Stimulated activated CD8-positive, alpha-beta memory T cell treated with anti-CD3 and anti-CD28 coated beads, Interleukin-2, amount 100 ng/mL, for 48 hours (primary cell): ENCODE measurements at regions not wholly inside any gene's neighbourhood (a gene's known extent, or its start where the extent isn't known, plus 50 kb on each side); places are given as distances from the start of the nearest gene placed in this dataset.

Source experiments
- DNase-seq, 2 donors: peaks; one replicate each; pipeline ENCODE4 v3.0.0-alpha.2; 2020; ENCODE audit warnings: low read depth in 2 of 2

DNA sequence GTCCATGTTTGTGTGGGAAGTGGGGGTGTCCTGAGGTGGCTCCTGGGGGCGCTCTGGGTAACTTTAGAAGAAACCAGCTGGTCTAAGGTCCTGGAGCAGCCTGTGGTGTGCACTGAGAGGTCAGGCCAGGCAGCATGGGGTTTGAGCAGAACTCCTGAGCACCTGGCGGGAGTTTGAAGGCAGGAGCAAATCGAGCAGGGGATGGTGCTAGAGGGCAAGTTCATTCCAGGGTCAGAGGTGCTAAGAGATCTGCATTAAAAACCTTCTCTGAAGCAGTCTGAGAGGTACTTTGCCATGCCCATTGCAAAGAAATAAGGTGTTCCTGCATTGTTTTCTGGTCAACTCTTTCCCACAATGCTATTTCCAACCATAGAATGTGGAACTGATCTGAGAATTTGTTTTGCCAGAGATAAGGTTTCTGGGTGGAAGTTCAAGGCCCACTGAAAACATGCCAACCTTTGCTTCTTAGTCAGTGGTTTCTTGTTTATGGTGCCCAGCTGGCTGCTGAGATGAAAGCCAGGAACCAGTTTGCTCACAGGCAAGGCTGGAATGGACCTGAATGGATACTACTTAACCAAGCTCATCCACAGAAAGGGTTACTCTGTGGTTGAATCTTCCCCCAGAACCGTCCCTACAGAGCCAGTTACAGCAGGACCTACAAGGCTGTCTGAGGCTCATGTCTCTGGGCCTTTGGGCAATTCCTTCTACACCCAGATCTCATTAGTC lies 136.3 kb upstream of the TMEM72 start:
- DNase-seq: no peak

DNA sequence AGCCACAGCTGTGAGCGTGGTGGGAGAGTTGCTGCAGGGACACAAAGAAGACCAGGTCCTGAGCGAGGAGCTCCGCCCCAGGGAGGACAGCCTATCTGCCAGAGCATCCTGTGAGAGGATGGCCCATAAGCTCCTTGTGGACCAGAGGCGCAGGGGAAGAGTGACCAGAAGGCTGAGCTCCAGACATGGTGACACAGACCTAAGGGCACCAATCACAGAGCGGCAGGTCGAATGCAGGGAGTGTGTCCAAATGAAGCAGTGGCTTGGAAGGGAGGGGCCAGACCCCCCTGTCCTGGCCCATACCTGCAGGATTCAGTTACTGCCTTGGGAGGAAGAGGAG lies 135.8 kb upstream of the TMEM72 start:
- no peak for DNase-seq

DNA sequence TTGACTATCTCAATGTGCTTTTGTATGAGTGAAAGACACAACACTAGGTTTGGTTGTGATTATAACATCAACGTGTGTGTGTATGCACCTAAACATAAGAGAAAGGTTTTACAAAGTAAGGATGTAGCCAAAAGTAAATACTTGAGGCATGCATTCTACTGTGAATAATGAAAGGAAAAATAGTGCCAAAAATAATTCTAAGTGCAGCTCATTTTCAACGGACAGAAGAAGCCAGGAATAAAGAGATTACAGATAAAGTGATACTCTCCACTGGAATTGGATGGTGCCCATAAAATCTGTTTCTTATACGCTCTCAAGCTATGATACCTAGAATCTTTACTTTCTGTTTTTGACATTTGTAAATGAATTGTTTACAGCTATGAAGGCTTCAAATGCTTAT lies 135.0 kb upstream of the TMEM72 start:
- DNase-seq: no peak

DNA sequence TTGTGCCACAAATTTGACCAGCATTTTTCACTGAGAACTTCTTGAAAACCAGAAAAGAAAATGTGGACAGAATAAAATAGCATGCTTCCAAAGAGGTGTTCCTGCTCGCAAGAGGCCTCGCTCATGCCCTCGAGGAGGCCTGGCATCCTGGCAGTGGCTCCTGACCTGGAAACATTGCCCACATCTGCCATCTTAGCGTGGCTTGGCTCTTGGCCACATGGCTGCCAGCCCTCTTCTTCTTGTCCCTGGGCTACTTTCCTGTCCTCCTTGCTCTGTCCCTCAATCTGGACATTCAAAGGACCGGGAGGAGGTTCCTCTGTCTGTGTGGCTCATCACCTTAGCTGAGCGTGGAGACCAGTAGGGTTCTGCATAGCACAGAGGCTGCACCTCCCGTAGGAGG lies 131.6 kb upstream of the TMEM72 start:
- no peak for DNase-seq

DNA sequence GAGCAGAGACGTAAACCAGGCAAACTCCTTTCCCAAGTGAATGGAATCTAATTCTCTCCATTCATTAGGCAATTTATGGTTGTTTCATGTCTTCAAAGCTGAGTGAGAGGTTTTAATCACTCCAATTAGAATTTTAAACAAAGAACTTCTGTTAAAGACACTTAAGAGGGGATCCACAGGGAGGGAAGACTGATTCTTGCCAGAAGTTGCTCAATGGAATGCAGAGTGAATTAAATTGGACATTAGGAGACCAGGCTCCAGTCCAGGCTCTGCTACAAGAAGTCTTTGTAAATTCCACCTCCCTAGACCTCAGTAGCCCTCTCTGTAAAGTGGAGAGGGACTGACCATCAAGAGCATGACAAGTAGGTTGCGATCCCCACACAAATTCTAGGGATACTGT lies 130.7 kb upstream of the TMEM72 start:
- DNase-seq: no peak

DNA sequence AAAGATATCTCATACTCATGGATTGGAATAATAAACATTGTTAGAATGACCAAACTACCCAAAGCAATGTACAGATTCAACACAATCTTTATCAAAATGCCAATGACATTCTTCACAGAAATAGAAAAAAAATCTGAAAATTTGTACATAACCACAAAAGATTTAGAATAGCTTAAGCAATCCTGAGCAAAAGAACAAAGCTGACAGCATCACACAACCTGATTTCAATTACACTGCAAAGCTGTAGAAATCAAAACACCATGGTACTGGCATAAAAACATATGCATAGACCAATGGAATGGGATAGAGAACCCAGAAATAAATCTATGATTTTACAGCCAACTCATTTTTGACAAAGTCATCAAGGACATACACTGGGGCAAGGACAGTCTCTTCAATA lies 130.0 kb upstream of the TMEM72 start:
- no peak for DNase-seq

DNA sequence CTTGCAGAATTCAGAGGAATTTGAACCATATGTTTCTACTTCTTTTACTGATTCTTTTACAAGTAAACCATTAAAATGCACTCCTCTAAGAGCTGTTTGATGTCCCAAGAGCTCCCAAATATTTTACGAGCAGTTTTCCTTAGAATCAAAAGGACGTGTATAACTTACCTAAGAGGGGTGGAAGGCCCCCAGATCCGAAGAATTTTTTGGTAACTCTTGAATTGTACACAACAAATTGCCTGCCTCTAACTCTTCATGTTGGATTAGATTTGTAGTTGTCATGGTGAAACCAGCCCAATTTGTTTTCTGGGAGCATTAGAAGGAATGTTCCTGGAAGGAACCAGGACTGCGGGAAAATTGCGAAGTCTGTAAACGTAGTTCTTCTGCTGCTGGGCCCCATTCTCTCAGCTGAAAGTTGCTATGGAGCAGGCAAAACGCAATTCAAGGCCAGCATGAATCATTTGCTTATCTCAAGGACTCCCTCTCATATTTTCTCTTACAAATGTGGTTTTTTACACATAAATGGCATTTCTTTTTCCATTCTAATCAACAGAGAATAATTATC lies 124.8 kb upstream of the TMEM72 start:
- no peak for DNase-seq

DNA sequence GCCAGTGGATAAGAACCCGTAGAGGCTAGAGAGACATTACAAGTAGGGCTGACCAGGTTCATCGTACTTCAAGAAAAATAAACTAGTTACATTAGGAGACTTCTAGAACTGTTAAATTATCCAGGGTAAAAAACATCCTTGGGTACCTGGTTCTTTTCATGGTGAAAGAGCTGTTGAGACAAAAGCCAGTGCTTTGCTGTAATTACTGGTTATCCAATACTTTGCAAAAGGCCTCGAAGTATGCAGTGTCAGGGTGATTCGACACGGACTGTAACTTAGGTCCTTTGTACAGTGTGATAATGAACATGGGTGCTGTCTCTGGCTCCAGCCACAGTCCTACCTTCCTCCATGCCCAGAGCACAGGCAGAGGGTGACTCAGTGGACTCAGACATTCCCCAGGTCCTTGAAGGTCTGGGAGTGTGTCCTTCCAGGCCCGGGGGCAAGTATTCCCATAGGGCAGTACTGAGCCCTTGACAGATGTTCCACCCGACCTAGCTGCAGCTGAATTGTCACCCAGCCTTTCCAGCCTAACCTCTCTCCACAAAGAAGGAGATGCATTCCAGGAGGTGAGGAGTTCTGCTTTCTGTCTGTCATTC lies 123.6 kb upstream of the TMEM72 start:
- DNase-seq: no peak

DNA sequence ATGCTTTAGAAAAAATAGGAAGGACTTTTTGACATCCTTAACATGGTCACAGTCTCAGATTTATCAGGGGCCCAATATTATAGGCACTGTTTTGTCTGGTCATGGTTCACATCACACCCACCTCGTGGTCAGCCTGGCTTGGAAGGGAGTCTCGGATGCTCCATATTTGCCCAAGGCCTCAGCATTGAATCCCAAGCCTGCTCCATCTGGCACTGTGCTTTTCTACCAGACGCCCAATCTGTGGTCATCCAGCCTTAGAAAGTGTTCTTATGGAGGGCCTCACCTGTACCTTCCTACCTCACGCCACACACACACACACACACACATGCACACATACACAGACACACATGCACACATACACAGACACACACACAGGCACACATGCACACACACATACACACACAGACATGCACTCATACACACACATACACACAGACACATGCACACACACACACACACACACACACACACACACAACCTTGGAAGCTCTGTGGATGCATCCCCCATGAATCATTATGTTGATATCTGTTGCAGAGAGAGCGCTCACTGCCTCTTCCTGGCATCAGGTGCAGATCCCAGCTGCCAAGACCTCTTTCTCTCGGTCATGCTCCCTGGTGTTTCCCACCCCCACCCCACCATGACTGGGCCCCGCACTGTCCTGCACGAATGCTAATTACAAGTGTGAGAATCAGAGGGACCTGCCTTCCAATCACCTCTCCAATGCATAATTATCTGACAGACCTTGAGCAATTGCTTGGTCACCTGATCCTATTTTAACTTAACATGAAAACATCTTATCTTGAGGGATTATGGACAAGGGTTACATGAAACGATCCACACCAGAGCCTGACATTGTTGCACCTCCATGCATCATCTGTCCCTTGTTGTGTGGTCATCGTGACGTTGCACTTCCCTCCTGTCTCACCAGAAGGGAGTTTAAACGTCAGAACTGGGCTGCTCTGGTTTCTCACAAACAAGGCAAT lies 122.7 kb upstream of the TMEM72 start:
- no peak for DNase-seq

DNA sequence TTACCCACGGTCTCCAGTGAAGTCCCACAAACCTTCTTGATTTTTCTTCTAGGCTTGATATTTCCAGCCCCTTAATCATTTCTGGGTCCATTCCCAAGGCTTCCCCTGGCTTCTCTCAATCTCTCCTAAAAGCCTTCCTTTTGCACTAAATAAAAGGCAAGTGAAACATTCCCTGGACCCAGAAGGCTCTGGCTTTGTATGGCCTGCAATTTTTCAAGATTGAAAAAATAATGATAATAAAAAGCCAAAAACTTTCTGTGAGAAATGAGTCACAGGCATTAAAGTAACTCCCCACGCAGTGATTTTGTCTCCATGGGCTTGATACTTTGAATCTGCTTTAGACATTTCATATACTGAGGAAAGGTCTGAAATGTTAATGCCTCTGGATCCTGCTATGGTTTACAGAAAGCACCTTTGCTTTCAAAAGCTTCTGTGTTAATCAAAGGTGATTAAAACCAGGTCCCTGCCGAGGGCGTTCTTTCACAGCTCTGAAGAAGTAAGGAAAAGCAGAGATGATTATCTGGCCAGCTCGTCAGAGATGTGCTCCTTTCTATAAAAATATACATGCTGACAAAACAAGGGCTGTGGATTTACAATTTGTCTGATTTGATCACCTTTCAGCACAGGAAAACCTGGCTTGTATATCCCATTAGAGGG lies 118.9 kb upstream of the TMEM72 start:
- no peak for DNase-seq

DNA sequence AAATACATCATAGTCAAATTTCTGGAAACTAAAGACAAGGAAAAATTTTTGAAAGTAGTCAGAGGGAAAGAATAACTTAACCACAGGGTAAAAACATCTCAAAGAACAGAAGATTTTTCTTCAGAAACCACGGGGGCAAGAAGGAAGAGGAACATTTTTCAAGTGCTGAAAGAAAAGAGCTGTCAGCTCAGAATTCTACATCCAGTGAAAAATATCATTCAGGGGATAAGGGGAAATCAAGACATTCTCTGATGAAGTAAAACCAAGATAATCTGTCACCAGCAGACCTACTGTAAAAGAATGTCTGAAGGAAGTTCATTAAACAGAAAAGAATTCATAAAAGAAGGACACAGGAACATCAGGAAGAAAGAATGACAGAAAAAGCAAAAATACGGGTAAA lies 111.2 kb upstream of the TMEM72 start:
- DNase-seq: no peak

DNA sequence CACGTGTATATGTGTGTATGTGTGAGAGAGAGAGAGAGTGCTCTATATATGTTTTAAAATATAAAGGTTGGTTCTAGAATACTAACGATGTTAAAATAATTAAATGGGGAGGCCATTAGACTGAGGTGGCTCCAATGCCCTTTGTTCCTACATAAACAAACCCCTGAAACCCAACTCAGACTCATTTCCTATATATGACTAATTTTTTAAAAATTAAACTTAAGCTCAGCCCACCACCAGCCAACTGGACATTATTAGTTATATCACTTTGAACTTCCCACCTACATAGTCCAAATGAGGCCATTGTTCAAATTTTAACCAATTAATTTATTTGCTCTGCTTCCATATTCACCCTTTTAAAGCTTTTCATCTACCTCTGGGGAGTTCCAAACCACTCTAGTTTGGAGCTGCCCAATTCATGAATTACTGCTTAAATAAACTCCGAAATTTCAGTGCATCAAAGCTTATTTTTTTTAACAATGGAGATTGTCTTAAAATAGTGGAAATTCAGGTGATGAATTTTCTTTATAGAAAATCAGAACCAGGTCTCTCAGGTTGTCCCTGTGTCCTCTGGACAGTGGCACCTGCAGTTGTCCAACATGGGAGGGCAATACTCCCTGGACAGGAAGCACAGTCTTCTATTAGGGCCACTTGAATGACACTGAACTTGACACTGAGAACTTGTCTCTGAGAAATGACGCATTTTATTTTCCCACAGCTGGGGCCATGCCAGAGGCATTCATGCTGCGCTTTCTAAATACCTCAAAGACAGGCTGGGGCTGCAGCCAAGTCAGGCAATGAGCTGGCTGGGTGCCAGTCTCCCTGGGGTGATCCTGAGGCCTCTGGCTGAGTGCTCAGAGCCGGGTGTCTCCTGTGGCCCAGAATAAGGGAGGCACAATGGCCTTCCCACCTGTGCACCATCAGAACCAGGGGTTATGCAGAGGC lies 109.5 kb upstream of the TMEM72 start:
- DNase-seq: no peak

DNA sequence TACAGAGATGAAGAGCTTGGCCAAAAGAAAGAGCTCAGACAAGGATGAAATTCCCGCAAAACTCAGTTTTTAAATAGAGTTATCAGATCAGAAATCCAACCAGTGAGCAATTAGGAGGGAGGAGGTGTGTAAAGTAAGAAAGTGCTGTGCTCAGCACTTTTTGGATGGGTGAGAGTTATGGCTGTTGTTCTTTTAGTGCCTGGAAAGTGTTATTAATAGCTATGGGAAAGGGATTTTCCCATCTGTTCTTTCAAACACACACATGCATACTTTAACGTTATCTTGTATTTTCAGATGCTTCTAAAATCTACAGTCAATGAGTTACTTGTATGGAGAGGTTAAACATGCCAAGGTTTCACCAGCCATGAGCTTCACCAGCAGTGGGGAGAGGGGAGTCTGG lies 107.3 kb upstream of the TMEM72 start:
- DNase-seq: no peak

DNA sequence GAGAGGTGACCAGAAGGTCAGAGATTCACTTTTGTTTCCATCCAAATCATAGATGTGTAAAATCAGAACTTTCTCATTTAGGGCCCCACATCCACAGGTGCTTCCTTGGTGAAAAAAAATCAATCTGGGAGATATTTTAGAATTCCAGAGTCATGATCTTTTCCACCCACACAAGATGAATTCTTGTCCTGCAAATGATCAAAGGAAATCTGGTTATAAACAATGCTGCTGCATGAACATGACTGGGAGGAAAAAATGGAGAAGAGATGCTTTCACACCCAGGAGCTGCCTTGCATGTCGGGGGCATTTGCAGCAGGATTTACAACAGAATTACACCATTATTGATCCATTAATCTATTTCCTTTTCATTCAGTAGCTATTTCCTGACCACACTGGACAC lies 106.5 kb upstream of the TMEM72 start:
- no peak for DNase-seq

DNA sequence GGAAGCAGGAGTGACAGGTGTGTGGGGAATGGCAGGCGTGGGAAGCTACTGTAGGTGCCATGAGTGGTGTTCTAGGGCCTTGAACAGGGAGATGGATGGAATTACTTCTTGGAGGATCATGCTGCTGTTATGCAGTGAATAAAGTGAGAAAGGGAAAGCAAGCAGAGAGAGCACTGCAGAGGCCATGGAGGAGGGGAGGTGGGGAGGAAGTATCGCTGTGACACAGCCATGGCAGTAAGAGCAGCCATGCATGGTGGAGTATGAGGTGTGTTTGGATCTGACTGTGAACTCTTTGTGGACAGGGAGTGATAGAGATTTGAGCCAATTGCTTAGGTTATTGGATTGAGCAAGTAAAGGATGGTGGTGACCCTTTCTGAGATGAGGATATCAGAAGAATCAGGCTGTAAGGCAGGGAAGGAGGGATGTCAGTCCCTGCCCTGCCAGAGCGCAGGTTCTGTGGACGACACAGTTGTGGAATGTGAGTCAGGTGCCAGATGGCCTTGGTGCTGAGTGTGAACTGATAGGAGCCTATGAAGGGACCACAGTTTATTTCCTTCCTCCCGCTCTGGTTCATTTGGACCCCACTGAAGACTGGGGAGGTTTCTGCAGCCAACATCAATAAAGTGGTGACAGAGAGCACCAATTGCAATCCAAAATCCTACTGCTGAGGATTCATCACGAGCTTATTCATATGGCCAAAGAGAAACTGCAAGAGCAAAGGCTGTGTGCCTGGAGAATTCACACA lies 105.5 kb upstream of the TMEM72 start:
- no peak for DNase-seq

DNA sequence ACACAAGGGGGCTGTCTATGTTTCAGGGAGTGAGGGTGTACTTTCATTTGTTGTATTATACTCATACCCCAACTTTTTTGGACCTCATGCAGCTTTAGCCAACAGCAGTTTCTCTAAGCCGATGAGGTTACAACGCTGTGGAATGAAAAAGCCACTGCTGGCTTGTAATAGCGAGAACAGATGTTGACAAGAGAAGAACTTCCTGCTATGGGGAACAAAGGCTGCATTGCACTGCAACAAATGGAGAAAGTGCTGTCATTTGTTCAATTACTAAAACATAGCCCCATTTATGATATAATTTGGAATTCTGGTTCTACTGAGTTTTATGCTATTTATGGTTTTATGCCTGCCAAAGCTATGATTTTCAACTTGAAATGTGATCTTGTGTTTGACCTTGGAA lies 104.2 kb upstream of the TMEM72 start:
- no peak for DNase-seq

DNA sequence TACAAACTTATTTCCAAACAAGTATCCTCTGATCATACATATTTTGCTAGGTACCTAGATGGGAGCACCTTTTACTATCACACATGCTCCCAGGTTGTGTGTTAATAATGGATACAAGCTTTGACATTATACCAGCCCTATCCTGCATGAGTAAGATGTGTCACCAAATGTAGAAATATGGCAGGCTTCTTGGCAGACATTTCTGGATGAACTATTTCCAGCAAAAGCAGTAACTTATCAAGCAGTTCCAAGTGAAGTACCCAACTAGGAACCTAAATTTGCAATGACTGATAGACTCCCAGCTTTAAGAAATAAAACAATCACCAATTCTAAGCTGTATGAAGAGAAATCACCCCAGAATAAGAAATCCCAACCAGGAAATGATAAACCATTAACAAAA lies 103.7 kb upstream of the TMEM72 start:
- DNase-seq: no peak

DNA sequence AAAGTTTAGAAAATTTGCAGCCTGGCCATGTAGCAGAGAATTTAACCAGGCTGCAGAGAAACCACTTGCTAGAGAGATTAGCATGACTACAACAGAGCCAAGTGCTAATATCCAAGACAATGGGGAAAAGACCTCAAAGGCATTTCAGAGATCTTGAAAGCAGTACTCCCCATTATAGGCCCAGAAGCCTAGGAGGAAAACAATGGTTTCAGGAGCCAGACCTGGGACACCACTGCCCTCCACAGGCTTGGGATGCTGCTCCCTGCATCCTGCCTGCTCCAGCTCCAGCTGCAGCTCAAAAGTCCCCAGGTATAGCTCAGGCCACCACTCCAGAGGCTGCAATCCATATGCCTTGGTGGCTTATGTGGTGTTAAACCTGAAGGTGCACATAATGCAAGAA lies 101.5 kb upstream of the TMEM72 start:
- DNase-seq: no peak

DNA sequence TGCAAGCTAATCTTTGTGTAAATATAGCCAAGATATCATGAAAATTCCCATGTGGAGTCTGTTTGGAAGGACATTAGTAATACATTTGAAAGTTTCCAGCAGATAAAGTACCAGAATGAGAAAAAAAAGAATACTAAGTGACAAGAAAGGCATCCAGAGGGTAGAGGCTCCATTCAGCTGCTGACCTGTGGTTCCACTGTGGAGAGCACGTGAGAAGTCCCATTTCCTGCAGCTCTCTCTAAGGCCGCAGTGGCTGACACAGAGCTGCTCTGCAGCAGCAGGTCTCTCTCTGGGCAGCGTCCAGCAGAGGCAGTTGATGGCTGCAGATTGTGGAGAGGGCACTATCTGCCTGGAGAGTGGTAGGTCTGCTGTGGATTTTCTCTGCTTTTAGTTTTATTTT lies 100.1 kb upstream of the TMEM72 start:
- DNase-seq: no peak

DNA sequence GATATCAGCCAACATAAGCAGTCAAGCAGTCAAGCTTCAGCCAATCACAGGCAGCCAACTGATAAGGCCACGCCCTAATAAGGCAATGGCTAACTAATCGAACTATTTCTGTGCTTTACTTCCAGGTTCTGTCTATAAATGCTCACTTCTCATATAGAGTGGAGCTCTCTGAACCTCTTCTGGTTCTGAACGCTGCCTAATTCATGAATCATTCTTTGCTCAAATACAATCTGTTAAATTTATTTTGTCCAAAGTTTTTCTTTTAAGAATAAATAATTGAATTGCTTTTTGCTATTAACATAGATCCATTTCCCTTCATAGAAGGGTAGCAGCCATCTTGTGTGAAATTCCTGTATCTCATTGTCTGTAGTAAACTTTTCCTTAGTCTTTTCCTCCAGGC lies 97.9 kb upstream of the TMEM72 start:
- no peak for DNase-seq
